Right lung (tissue), 2 donors: ENCODE measurements at regions not wholly inside any gene's neighbourhood (a gene's known extent, or its start where the extent isn't known, plus 50 kb on each side); places are given as distances from the start of the nearest gene placed in this dataset.
A peak's percentile ranks its signal among the peaks of the same experiment; 100 is the strongest.

Experiments used
- DNase-seq, 2 donors: peaks; one replicate each; pipeline ENCODE4 v3.0.0-alpha.2; 2013

DNA sequence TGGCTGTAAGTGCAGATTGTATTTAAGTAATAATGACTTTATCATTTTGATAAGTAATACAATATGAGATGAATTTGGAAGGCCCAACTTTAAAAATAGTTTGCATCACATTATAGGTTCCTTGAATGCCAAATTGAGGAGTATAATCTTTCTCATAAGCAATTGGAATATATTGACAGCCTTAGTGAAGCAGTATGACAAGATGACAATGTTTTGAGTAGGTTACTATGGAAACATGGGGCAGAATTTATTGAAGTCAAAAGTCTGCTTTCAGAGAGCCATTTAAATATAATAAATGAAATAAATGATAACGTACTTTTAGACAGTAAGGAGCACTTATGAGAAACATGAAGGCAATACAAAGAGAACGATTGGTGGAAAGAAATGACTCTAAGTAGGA lies 776.4 kb downstream of the TECRL start:
- no peak for DNase-seq

DNA sequence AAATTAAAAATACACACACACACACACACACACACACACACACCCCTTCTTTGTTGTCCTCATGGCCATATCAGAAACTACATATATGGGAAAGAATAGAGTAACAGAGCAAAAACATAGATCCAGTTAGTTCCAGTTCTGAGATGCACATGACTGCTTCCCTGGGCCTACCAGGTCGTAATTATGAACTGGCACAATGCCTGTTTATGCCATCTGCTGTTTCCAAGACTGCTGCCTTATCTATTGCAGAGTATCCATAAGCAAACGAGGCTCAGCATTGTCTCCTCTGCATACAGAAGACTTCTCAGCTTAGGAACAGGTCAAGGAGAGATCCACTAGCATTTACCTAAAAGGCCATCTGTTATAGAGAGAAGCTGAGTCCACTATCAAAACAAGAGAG lies 789.0 kb downstream of the TECRL start:
- DNase-seq = no peak

DNA sequence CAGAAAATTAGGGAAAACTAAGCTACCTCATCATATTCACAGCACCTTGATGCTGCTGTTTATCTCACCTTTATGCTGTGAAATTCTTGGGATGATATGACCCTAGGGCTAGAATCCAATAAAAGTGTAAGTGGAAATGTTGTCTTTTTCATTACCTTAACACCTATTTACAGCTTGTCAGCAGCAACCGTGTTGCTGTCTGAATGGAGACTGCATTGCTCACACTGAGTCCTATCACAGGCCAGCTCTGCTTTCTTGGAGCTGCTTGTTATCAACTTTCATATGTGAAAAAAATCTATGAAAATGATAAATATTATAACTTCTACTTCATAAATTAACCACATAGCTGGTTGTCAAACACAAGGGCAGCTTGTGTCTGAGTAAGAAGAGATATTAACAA lies 789.5 kb downstream of the TECRL start:
- no peak for DNase-seq

DNA sequence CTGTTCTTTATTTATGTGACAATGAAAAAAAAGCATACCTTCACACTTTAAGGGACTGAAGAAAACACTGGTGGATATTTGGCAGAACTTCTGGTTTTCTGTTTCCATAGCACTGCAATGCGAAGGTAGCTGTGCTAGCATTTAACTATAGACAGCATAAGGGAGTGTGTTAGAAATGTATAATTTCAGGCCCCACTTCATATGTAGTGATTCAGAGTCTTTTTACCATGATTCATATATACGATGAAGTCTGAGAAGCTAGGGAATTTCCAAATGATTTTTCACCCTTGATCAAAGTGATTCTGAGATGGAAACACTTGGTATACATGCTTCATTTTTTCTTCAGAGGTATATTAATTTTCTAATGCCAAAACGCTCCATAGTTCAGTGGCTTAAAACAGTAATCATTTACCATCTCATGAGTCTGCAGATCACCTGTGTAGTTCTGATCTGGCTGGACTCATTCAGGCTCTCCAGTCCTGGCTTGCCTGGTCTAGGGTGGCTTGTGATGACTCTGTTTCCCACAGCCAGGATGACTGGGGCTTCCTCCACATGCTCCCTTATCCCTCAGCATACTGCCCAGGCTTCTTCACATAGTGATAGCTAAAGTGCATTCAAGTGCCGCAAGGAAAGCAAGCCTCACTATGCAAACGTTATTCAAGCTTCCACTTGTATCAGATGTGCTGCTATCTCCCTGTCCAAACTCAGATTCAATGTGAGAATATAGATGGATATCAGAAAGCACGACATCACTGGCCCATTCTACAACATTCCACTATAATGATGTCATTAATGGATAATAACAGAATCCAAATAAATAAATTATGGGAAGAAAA lies 790.1 kb downstream of the TECRL start:
- no peak for DNase-seq

DNA sequence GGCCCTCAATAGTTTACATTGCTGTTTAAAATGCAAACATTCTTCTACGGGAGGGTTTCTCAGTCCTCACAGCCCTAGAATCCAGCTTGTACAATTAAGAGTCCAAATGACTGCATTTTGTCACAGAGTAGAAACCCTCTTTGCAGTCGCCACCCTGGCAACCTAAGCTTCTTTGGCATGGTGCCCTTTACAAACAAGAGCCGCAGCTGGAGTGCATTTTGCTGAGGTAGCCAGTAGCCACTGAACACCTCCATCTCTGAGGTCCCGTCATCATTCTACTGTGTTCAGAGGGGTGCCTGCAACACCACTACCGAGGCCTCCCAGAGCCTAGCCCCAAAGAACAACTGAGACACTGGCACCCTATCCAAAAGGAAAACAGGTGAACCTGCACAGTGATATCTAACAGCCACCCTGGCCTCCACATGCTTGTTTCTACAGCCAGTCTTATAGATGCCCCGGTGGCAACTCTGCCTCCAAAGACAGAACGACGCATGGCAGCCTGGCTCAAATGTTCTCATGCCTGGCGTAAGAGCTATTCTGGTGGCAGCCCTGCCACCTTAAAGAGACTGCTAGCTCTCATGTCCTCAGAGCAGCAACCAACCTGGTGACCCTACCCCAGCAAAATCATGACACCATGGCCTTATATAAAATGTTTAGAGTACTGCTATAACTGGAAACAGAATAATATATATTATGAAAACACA lies 801.9 kb downstream of the TECRL start:
- DNase-seq = no peak

DNA sequence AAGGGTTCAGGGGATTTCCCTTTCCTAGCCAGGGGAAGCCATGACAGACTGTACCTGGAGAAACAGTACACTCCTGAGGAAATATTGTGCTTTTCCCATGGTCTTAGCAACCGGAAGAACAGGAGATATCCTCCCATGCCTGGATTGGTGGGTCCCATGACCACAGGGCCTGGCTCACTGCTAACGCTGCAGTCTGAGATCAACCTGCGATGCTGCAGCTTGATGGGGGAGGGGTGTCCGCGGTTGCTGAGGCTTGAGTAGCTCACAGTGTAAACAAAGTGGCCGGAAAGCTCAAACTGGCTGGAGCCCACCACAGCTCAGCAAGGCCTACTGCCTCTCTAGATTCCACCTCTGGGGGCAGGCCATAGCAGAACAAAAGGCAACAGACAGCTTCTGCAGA lies 819.5 kb downstream of the TECRL start:
- DNase-seq = no peak

DNA sequence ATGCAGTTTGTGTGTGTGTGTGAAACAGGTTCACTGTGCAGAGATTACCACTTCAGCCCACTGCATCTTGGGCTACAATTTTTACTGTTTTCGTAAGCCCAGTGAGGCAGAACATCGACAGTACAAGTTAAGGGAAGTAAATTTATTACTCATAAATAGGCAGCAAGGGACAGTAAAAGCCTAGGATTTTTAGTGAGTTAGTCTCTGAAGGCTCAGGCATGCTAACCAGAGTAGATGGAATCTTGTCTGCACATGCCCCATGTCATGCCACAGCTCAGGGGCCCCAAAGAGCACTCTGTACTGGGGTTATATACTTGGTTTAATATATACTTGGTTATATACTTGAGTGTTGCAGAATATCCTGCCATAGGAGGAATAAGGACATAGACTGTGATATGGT lies 825.7 kb downstream of the TECRL start:
- no peak for DNase-seq

DNA sequence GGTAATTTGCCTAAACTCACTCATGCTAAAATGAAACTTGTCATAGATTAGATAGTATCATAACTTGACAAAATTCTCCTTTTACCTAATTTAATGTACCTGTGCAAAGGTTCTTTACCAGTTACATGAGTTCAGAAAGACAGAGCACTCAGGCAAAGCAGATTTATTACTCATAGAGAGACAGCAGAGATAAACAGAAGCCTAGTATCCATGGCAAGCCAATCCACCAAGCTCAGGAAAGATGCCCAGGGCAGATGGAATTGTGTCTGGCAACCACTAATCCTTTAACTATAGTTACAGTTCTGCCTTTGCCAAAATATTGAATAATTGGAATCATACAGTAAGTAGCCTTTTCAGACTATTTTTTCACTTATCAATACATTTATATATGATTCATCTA lies 826.2 kb downstream of the TECRL start:
- DNase-seq = no peak

DNA sequence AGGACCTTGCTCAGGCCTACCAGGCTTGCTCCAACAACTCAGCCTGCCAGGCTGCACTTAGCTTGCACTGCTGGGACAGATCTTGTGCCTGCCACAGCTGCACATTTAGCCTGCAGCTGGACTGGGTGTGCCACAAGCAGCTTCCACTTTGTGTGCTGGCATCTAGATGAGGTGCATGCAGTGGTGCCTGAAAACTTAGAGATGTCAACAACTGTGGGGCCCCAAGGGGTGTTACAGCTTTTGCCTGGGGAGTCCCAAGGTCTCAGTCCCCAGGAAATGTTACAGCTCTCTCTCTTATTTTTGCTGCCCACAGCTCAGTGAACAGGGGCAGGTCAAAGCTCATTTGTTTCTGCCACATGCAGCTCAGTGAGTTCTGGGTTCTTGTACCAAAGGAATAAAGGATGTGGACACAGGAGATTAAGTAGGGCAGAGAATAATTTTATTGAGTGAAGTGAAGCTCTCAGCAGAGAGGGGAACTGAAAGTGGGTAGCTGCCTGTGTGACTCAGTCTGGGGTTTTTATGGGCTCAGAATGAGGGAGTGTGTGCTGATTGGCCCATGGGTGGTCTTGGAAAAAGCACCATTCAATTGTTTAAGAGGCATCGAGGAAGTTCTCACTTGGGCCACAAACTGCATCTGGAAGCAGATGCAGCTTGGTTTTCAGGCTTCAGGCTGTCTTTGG lies 828.3 kb downstream of the TECRL start:
- no peak for DNase-seq

DNA sequence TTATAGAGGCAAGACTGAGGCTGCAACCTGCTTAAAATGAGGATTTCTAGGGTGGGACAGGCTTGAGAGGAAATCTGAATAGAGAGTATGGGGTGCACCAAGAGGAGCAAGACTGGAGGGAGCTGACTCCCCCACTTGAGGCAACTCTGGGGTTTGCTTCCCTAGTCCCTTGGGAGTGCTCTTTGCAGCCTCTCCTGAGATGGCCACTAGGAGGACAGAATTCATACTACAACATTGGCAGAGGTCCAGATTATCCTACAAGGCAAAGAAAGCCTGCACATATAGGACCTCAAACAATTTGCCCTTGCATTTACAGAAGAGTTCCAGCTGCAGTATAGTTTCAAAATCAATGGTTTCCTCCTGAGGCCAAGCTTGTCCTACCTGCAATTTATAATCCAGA lies 830.9 kb downstream of the TECRL start:
- no peak for DNase-seq

DNA sequence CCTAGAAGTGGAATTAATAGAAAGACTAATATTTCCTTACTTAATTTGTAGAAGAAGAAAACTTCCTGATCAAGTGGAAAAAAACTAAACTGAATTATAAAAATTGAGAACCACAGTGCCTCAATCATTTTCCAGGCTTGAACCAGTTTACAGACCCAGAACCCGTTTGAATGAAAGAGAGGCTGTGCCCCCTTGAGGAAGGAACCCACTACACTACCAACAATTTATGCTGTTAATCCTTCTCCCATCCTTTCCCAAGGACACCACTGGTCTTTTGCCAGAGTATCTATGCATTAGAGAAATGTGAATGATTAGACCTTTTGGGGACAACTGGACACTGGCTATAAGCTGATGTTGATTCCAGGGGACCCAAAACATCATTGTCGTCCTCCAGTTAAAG lies 842.6 kb downstream of the TECRL start:
- no peak for DNase-seq

DNA sequence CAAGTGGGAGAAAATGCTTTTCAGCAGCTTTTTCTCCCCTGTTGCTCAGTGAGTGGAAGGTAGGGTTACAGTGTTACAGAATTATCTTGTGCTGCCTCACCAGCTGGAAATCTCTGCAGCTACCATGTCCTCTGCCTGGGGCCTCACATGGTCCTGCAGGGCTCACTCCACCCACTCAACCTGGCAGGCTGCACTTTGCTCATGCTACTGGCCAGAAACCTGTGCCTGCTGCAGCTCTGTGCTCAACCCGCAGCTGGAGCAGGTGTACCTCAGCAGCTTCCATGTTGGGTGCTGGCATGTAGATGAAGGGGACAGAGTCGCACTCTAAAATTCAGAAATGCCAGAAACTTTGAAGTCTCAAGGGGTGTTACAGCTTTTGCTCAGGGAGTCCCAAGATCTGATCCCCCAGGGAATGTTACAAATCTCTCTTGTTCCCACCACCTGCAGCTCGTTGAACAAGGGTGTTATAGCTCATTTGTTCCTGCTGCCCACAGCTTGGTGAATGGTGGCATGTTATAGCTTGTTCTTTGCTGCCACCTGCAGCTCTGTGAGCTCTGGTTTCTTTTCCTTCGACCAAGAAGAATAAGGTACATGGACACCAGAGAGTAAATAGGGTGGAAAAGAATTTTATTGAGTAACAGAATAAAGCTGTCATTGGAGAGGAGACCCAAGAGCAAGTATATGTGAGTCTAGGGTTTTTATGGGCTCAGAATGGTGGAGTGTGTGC lies 845.8 kb downstream of the TECRL start:
- no peak for DNase-seq

DNA sequence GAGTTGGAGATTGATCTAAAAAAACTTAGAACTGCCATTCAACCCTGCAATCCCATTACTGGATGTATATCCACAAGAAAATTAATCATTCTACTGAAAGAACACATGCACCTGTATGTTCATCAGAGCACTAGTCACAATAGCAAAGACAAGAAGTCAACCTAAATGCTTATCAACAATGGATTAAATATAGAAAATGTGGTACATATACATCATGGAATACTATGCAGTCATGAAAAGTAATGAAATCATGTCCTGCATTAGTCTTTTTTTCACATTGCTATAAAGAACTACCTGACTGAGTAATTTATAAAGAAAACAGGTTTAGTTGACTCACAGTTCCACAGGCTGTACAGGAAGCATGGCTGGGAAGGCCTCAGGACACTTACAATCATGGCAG lies 850.5 kb downstream of the TECRL start:
- DNase-seq = no peak

DNA sequence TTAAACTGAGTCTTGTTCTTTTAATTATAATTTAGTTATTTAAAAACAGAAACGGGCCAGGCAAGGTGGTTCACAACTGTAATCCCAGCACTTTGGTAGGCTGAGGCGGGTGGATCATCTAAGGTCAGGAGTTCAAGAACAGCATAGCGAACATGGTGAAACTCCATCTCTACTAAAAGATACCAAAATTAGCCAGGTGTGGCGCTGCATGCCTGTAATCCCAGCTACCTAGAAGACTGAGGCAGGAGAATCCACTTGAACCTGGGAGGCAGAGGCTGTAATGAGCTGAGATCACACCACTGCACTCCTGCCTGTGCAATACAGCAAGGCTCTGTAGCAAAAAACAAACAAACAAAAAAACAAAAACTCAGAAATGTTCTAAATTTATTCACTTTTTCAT lies 852.9 kb downstream of the TECRL start:
- no peak for DNase-seq

DNA sequence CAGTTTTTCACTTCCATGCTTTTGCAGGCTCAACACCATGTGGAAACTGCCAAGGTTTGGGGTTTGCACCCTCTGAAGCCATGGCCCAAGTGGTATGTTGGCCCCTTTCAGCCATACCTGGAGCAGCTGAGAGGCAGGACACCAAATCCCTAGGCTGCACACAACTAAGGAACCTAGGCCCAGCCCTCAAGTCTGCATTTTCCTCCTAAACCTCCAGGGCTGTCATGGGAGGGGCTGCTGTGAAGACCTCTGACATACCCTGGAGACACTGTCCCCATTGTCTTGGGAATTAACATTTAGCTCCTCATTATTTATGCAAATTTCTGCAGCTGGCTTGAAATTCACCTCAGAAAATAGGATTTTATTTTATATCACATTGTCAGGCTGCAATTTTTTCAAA lies 856.1 kb downstream of the TECRL start:
- DNase-seq = no peak

DNA sequence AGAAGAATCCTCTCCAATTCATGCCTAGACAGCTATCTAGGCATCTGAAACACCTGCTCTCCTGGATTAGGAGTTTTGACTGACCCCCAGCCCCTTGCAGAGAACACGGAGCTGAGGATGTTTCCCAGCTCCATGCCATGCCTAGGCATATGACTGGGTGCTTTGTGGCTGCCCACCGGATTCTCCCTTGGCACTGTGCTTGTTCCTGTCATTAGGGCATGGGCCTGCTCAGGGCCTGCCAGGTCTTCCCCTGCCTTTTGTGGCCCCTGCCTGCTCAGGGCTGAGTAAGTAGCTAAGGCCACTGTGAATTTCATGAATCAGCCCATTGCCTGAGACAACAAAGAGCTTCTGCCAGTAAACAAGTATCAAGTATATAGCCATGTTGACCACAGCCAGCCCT lies 867.4 kb downstream of the TECRL start:
- DNase-seq = no peak

DNA sequence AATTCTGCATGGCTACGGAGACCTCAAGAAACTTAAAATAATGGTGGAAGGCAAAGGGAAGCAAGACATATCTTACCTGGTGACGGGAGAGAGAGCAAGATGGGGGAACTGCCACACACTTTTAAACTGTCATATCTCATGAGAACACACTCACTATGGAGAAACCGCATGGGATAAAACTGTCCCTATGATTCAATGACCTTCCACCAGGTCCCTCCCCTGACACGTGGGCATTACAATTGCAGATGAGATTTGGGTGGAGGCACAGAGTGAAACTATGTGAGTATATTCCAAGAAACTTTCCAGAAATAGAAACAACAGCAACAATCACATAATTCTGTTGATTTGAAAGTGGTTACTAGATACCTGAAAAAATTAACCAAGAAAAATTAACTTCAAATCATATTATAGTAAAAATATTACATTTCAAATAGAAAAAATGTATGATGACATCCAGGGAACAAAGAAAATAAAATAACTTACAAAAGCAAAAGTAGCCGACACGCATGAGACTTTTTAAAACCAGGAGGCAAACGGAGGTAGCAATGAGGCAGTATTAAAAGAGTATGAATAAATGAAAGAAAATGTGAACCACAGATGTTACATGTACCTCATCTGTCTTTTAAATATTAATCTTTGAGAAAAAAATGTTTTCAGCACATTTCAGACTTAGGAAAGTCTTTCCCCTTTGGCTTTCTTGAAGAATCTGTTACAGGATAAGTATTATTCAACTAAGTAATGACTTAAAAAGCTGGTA lies 879.5 kb downstream of the TECRL start:
- no peak for DNase-seq

DNA sequence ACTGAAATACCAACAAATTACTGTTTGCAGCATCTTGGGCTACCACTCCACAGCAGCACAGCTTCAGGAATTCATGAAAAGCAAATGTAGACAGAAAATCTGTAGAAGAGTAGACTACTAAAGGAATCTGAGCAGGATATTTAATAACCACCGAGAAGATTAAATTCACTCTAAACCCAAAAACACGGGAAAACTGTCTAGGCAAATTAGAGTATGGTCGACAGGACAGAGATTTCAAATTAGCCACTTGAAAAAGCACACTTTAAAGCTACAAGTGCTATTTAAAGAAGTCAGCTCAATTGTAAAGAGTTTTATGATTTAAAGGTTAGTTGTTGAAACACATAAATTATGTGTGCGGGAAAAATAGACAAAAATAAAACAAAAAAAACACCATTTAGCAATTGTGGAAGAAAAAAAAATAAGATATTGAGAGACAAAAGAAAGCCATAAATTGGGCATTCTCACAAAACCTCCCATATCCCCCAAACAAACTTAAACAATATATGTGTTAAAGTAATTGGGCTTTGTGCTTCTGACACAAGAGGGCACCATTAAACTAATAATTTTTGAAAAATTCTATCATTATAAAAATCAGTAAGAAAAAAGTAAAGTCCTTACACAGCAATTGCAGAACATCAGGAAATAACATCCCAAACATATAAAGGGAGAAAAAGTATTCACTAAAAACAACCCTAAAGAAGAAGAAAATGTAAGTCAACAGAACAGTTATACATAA lies 880.8 kb downstream of the TECRL start:
- DNase-seq = peak in 1 of 2 donors; percentile 7

DNA sequence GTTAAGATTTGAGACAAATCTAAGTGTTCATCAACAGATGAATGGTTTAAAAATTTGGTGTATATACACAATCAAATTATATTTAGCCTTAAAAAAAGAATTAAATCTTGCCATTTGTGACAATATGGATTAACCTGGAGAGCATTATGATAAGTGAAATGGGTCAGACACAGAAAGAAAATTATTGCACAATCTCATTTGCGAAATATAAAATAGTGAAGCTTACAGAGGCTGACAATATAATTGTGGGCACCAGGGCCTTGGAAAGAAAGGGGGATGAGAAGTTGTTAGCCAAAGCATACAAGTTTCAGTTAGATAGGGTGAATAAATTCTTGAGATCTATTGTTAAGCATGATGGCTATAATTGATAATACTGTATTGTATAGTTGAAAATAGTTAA lies 883.0 kb downstream of the TECRL start:
- DNase-seq = no peak

DNA sequence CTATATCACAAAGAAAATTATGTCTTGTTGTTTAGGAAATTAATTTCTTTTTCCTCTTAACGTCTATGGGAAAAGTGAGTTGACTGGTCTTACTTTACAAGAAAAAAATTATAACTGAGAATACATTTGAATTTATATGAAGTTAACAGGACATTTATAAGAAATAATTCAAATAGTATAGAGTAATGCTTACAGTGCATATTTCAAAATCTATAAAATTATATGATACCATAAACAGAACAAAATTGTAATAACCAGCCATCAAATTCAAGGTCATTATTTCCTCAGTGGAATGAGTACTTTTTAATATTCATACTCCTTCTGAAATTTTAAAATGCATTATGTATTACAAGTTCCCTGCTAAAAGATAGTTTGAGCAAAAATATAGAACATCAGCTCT lies 884.5 kb downstream of the TECRL start:
- DNase-seq = no peak
